ENCODE measurements at regions not wholly inside any gene's neighbourhood (a gene's known extent, or its start where the extent isn't known, plus 50 kb on each side); places are given as distances from the start of the nearest gene placed in this dataset.

- TF ChIP-seq CTCF (conservative IDR thresholded peaks at IDR 0.05; ENCODE audit: low read depth, low read length) (no peak), EZH2 (IDR thresholded peaks at IDR 0.05; ENCODE audit: borderline replicate concordance, low read depth, low read length, poor library complexity, severe bottlenecking) (no peak)
Measured at GRCh38 chr6:67886840-67887292, 748.2 kb upstream of the ADGRB3 start.

All from A673 (cell line).